SK-MEL-5 (cell line): ENCODE measurements at regions not wholly inside any gene's neighbourhood (a gene's known extent, or its start where the extent isn't known, plus 50 kb on each side); places are given as distances from the start of the nearest gene placed in this dataset.
A peak's percentile ranks its signal among the peaks of the same experiment; 100 is the strongest.

Experiments
- DNase-seq: peaks from one replicate; pipeline ENCODE4 v3.0.0-alpha.2; 2016; ENCODE audit warnings: low read depth, low spot score
- in situ Hi-C: cut with HindIII; loops from 2 replicates; pipeline ENCODE4 v1.10.0; 2016; ENCODE audit warnings: low sequenced_read_pairs, high pct_unique_total_duplicates, low pct_unique_long_range_greater_than_20kb

DNA sequence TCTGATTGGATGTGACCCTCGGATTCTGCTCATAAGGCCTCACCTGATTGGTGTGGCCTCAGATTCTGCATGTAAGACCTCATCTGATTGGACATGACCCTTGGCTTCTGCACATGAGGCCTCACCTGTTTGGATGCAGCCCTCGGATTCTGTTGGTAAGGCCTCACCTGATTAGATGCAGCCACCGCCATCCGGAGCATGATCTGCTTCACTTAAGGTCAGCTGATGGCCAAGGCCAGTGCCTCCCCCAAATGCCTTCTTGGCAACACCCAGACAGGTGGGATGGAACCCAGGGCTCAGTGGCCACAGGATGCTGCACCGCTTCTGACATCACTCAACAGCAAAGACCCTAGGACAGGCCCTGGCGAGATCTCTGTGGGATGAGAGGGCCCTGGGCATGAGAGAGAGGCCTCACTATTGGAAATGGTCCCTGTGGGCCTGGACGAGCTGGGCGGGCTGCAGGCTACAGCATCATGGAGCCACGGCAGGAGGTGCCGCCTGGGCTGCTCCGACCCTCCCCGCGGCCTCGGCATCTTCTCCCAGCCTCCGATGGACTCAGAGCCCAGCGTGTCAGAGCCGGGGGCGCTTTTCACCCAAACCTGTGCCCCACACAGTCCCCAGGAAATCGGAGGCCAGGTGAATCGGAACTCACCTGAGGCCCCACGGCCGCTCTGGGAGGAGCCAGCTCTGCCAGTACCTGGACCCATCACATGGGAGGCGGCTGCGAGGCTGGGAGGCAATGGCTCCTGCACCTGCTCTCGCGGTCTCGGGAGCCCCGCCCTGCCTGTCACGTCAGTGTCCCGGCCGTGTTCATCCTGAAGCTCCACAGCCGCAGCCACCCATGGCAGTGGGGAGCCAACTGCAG is 60.9 kb upstream of the ZNF469 start:
- no peak for DNase-seq
- in situ Hi-C loops = no loop called here

DNA sequence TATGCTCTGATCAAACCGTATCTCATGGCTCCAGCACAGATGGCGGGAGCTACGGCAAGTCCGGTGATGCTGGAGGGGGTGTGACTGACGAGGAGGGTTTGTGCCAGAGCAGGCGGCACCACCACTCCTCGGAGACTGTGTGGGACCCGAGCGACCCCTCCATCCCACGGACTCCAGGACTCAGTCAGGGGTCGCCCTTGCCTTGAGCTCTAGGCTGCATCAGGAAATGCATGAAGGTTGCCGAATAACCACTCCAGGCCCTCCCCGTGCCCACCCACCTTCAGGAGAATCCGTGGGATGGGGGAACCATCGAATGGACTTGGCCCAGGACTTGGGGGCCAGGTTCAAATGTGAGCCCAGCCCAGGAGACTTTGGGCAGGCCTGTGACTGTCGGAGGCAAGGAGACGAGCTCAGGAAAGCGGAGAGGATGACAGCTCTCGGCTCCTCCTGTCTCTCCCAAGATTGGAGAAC is 60.2 kb upstream of the ZNF469 start:
- DNase-seq = no peak
- in situ Hi-C loops = no loop called here

DNA sequence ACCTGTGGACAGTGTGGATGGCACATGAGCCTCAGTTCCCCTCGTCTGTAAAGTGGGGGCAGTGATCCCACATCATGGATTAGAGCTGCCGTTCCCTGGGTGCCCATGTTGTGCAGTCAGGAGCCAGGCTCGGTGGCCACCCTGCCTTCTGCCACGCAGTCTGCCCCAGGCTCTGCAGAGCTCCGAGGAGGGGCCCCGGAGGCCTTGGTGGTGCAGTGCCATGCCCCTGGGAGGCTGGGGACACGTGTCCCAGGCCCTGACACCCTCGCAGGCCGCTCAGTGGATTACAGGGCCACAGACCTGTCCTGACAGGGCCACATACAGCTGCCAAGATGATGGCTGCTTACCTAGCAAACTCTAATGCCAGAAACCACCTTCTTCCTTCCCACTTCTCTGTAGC is 59.7 kb upstream of the ZNF469 start:
- in situ Hi-C loops = no loop called here

DNA sequence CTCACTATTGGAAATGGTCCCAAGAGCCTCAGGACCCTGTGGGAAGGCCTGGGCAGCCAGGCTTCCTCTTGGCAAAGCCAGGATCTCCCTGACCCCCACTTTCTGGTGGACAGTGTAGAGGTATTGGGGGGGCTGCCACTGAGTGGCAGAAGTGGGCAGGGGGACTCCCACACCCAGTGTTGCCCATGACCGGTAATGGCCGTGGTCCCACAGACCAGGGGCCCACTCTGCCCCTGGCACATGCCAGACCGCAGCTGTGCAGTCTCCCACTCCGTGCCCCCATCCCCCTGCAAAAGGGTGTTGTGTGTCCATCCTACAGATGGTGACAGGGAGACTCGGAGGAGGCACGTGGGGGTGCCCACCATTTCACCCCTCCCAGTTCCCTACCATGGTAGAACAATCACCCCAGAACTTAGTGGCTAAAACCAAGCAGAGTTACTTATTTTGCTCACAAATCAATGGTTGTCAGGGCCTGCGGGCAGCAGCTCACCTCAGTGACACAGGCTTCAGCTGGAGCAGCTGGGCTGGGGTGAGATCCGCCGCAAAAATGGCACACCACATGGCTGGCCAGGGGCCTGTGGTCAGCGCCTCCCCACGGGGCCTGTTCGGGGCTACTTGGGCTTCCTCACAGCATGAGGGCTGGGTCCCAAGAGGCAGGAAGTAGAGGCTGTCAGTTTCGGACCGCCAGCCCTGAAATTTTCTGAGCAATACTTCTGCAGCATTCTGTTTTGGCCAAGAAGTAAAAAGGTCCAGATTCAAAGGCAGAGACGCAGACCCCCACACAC is 59.0 kb upstream of the ZNF469 start:
- no peak for DNase-seq
- in situ Hi-C loops = no loop called here

More for the DNA sequence above, 59.7 kb upstream of the ZNF469 start:
- DNase-seq = no peak

DNA sequence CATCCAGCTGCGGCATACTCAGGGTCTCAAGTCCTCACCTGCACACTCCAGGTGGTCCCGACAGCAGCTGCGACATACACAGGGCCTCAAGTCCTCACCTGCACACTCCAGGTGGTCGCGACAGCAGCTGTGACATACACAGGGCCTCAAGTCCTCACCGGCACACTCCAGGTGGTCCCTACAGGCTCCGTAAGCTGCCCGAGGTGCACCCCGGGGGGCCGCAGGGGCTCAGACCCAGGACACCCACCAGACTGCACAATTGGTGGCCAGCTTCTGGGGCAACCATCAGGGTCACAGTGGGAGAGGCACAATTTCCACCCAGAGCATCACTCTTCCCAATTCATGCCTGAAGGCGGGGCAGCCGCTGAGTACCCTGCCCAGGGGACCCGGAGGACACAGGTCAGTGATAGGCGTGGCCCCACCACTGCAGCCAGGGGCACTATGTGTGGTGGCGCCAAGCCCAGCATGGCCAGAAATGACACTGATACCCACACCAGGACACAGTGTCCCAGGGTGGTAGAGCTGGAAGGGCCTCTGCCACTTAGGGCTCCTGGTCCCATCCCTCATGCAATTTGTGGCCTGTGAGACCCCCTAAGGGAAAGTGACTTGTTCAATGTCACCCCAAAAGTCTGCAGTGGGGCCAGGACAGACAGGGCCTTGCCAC is 57.5 kb upstream of the ZNF469 start:
- DNase-seq = no peak
- in situ Hi-C loops = no loop called here

DNA sequence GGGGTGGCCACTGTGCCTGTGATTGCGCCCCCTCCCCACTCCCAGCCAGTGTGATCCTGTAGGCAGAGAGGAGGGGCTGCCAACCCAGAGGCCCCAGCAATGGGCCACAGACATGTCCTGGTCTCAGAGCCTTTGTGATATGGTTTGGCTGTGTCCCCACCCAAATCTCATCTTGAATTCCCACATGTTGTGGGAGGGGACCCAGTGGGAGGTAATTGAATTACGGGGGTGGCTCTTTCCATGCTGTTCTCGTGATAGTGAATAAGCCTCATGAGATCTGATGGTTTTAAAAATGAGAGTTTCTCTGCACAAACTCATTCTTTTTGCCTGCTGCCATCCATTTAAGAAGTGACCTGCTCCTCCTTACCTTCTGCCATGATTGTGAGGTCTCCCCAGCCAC is 56.8 kb upstream of the ZNF469 start:
- in situ Hi-C loops = no loop called here

DNA sequence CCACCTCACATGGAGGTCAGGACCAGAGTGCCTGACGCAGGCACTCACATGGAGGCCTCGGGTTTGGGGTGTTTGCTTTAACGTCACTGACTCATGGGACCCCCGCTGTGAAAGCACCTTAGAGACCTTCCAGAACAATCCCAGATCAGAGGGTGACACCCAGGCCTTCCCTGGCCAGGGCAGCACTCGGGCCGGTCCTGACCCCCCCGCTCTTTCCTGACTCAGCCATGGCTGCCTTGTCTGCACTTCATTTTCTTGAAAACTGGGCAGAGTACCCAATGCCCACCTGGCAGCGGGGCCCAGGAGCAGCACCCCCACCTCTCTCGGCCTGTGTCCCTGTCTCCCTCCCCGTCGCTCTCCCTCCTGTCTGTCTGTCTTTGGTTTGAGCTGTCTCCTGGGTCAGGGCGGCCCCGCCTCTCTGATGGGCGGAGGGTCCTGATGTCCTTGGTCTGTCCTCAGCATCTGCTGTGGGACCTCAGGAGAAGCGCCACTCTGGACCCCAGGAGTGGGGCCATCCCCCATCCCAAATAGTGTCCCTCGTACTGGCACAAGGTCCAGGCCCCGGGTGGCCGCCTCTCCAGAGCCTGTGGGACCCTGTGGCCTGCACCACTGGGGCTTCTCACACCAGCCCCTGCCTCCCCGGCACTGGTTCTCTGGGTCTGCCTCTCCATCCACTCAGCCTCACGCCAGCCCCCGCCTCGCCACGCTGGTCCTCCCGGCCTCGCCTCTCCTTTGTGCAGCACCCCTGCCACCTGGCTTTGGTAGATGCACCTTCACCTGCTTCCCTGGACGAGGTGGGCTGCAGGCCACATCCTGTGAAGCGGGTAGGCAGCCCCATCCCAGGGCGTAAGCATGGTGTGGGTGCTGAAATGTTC is 55.9 kb upstream of the ZNF469 start:
- in situ Hi-C loops = no loop called here

More for the DNA sequence above, 56.8 kb upstream of the ZNF469 start:
- no peak for DNase-seq

DNA sequence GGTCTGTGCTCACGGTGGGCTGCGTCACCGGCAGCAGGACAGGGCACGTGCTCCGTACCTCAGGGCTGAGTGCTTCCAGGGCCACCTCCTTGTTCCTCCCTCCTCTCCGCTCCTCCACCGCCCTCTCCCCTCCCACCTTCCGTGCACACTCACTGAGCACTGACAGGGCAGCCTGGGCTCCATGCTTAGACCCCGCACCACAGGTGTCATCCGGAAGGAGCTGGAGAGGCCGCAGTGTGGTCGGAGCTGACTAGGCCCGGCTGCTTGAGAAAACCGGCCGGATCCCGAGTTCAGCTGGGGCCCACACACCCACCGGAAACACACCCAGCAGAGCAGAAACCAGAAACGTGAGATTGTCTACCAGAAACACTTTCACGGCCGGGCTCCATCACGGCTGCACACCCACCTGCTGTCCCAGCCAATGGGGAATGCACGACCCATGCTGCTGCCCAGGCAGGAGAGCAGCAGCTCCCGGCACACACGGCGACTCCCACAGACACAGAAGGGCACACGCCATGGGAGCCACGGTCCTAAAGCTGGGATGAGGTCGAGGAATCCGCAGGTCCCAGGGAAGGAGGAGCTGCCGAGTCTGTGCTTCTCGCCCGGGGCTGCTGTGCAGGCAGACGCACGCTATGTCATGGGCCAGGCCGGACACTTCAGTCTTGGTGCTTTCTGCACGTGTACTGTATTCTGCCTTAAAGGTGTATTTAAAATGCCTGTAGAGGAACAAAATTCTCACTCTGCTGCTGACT is 55.0 kb upstream of the ZNF469 start:
- in situ Hi-C loops = no loop called here
- no peak for DNase-seq

More for the DNA sequence above, 55.9 kb upstream of the ZNF469 start:
- DNase-seq = no peak

DNA sequence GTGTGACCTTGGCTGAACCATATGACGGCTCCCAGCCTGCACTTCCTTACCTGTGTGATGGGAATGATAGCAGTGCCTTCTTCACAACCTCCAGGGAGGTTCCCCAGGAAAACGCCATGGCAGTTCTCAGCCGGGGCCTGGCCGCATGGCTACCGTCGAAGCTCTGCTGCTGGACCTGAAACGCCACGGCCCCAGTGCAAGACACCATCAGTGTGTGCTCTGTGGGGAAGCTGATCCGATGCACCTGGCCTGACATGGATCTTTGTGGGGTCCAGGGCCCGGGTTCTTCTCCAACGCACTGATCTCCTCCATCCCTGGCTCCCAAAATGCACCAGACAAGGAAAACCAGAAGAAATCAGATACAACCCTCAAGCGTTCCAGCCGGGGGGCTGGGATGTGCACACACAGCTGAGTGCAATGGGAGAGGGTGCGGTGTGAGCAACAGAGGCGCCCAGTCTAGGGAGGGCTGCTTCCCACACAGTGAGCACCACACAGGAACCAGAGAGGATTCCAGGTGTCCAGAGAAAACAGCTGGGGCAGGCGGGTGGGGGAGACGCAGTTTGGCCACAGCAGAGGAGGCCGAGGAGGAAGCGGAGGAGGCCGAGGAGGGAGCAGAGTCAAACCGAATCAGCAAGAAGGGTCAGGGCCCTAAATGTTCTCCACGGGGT is 54.3 kb upstream of the ZNF469 start:
- no peak for DNase-seq
- in situ Hi-C loops = no loop called here

DNA sequence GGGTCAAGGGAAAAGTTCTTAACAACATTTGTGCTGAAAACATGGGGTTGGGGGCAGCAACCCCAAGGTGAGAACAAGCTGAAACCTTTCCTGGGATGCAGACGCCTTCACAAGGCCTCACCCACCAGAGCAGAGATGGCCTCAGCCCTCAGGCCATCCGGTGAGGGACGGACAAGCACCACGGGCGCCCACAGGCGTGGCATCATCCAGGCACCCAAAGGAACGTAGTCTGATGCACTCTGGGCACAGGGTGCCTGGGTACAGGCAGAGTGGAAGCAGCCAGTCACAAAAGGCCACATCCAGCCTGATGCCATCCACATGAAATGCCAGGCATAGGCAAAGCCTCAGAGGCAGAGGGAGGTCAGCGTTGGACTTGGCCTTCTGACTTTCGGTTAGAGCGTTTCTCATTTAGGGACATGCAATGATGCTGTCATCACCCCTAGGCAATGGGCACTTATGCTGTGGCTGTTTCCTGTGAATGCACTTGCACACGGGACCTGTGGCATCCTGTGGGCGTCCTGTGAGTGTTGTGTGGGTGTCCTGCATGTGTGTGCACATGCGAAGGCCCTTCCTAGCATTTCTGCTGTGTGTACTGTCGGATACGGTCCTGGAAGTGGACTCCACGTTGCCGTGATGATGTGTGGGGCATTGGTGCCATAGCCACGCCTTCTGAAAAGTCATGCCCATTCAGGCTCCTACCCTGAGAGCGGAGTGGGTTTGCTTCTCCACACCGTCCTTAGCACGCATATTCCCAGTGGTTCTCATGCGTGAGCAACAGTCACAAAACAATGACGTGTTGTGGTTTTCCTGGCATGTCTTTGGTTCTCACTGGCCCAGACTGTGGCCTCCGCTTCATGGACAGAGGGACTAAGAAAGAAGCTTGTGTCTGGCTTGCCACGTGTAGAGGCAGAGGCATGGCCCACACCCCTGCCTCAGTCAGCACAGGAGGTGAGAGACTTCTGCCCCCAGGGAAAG is 52.7 kb upstream of the ZNF469 start:
- in situ Hi-C loops = no loop called here
- peak; percentile 9 for DNase-seq

DNA sequence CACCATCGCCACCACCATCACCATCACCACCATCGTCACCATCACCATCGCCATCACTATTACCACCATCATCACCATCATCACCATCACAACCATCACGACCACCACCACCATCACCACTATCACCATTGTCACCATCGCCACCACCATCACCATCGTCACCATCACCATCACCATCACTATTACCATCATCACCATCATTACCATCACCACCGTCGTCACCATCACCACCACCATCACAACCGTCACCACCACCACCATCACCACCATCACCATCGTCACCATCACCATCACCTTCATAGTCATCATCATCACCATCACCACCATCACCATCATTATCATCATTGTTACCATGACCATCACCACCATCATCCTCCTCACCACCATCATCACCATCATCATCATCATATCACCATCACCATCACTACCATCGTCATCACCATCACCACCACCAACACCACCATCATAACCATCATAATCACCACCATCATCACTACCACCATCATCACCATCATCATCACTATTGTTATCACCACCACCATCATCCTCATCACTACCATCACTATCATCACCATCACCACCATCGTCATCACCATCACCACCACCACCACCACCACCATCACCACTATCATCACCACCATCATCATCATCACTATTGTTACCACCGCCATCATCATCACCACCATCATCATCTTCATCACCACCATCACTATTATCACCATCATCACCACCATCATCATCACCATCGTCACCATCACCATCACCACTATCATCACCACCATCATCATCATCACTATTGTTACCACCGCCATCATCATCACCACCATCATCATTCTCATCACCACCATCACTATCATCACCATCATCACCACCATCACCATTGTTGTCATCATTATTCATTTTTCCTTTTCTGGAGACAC is 51.5 kb upstream of the ZNF469 start:
- DNase-seq = no peak
- in situ Hi-C loops = no loop called here

DNA sequence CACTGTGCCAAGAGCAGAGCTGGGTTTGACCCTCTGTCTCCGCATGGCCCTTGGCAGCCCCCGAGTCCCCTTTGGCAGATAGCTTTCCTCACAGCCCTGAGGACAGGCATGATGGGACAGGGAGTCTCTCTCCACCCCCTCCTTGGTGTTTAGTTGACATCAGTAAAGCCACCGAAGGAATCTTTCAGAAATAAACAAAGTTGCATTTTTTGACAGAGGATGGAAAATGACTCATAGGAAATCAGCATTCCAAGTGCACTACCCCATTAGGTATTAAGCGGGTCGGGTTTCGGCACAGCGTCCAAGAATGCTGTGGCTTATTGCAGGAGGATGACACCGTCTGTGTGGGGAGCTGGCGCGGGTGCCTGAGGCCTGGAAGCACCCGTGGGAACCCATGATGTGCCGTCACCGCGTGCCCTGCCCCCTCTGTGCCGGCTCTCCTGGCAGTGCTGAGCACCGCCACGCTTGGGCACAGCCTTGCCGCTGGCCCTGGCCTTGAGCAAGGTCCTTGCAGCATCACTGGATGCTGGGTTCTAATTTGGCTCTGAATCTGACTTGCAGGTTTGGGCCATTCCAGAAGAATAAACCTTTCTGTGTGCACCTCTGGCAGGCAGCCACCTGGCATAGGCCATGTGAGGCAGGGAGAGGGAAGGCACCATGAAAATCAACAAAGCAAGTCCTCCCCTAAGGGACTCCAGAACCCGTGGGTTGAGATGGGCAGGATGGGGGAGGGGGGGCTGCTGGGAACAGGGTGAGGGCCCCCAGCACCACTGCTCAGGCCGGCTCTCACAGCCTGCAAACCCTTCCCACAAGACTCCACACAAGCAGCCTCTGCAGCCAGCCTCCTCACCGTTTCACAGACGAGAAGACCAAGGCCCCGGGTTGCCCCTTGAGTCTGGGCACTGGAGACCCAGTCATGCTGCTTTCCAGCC is 50.5 kb upstream of the ZNF469 start:
- in situ Hi-C loops = no loop called here
- DNase-seq = peak; percentile 14
